Skeletal muscle satellite cell (primary cell): ENCODE measurements at regions not wholly inside any gene's neighbourhood (a gene's known extent, or its start where the extent isn't known, plus 50 kb on each side); places are given as distances from the start of the nearest gene placed in this dataset.

Source experiments
- H3K27me3 ChIP-seq: 2 replicates; pipeline ENCODE4 v1.7.0; 2013; ENCODE audit warnings: low read length; ENCODE audit not compliant: control insufficient read depth, insufficient read depth
- H3K36me3 ChIP-seq: 2 replicates; pipeline ENCODE4 v1.7.0; 2013; ENCODE audit warnings: mild to moderate bottlenecking, control low read depth, low read length; ENCODE audit not compliant: insufficient read depth
- H3K4me1 ChIP-seq: 2 replicates; pipeline ENCODE4 v1.7.0; 2013; ENCODE audit warnings: low read length; ENCODE audit not compliant: control insufficient read depth, insufficient read depth
- H3K4me2 ChIP-seq: 2 replicates; pipeline ENCODE4 v1.7.0; 2013; ENCODE audit warnings: mild to moderate bottlenecking, low read length
- H3K4me3 ChIP-seq: 2 replicates; pipeline ENCODE4 v1.7.0; 2013; ENCODE audit warnings: low read length
- H3K9ac ChIP-seq: 2 replicates; pipeline ENCODE4 v1.7.0; 2013; ENCODE audit warnings: mild to moderate bottlenecking, low read depth, low read length, moderate library complexity
- H3K9me3 ChIP-seq: replicated peaks from 2 replicates; pipeline ENCODE4 v1.7.0; 2013; ENCODE audit warnings: mild to moderate bottlenecking, control low read depth, low read length

DNA sequence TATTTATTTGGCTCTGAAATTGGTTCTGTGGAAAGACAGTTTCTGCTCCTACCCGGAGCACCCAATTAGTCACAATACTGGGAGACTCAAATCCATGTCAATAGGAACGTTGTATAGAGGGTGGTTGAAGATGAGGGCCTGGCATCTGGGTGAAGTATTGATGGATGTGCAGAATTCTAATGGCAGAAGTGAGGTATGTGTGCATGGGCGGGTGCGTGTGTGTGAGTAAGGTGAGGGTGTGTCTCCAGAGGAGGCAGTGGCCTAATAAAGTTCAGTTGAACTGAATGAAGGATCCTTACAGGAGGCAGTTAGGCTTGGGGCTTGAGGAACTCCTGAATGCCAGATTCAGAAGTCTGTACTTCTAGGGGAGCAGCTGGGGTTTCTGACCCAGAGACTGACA, 71.8 kb upstream of the B3GAT1 start:
- peaks cover 31% of the 10 kb centered on the region for H3K9me3 ChIP-seq
- no peaks in the 10 kb centered on the region for H3K36me3 ChIP-seq
- no peaks in the 10 kb centered on the region for H3K27me3 ChIP-seq
- no peak overlapping the region for H3K9ac ChIP-seq
- H3K4me3 ChIP-seq: no peak overlapping the region
- H3K4me1 ChIP-seq: no peaks in the 10 kb centered on the region
- H3K4me2 ChIP-seq: no peak overlapping the region

DNA sequence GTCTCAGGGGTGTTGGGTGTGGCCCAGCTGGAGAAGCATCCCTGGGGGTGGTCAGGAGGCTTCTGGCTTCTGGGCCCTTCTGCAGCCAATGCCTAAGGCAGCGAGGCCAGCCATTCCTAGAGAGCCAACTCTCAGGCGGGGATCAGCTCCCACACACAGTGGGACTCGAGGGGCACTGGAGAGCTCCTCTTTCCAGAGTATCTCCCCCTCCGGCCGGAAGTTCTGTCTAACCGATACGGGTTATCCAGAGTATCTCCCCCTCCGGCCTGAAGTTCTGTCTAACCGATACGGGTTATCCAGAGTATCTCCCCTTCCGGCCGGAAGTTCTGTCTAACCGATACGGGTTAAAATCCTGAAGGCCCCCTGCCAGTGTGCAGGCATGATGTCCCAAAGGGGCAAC, 71.2 kb upstream of the B3GAT1 start:
- peaks cover 31% of the 10 kb centered on the region for H3K9me3 ChIP-seq
- no peaks in the 10 kb centered on the region for H3K27me3 ChIP-seq
- no peak overlapping the region for H3K4me3 ChIP-seq
- H3K4me1 ChIP-seq: no peaks in the 10 kb centered on the region
- no peak overlapping the region for H3K4me2 ChIP-seq
- no peak overlapping the region for H3K9ac ChIP-seq
- H3K36me3 ChIP-seq: no peaks in the 10 kb centered on the region

DNA sequence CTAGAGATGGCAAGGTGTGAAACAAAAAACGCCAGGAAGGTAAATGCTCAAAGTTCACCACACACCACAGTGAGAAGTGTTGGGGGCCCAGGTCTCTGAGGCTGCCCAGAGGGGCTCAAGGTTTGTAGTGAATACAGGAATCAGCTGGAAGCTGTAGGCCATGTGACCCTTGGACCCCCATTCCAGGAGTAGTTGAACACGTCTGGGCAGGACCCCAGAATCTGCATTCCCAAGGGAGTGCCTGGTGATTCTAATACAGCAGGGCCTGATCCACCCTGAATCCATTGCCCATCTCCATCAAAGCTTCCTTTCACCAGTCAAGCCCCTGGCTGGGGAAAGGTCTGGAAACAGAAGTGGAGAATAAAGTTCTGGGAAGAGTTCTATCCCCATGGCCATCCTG, 70.8 kb upstream of the B3GAT1 start:
- H3K9me3 ChIP-seq: peaks cover 34% of the 10 kb centered on the region
- no peaks in the 10 kb centered on the region for H3K27me3 ChIP-seq
- no peak overlapping the region for H3K4me2 ChIP-seq
- H3K36me3 ChIP-seq: no peaks in the 10 kb centered on the region
- no peak overlapping the region for H3K9ac ChIP-seq
- no peak overlapping the region for H3K4me3 ChIP-seq
- H3K4me1 ChIP-seq: no peaks in the 10 kb centered on the region

DNA sequence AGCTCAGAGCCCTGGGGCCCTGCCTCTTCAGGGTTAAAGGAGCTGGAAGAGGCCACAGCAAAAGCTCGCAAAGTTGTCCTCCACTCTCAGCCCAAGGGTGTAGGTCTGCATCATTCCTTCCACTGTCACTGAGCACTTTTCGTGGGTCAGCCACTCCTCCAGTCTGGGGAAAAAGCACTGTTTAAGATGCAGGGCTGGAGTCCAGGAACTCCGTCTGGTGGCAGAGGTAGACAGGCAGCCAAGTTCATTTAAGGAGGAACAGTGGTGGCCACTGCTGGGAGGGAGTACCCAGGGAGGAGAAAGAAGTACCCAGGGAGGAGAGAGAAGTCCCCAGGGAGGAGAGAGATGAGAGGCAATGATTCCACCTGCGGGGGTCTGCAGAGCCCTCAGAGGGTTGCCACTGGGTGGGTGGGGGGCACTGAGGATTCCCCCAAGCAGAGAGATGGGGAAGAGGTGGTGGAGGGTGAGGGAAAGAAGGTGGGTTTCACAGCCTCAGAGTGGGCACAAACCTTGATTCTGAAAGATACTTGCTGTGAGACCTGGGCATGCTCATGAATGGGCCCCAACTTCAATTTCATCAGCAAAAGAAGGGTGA, 70.0 kb upstream of the B3GAT1 start:
- H3K9ac ChIP-seq: no peak overlapping the region
- H3K36me3 ChIP-seq: no peaks in the 10 kb centered on the region
- no peak overlapping the region for H3K4me3 ChIP-seq
- peaks cover 36% of the 10 kb centered on the region for H3K9me3 ChIP-seq
- H3K4me1 ChIP-seq: no peaks in the 10 kb centered on the region
- no peak overlapping the region for H3K4me2 ChIP-seq
- H3K27me3 ChIP-seq: no peaks in the 10 kb centered on the region

DNA sequence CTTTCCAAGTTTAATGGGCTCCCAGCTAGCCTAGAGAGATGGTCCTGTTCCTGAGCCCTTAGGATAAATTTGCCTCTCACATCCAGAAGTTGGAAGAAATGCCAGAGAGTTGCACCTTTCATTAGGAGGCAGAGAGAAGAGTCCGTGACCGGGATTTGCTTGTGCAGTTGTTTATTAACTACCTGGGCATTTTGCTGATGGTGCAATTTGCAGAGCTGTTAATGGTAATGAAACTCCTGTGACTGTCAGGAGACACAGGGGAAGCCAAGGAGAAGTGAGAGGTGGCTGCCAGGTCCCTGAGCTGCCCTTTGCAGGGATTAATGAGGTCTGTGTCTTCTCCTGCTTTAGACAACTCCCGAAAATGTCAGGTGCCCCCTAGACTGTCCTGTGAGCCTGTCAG, 69.1 kb upstream of the B3GAT1 start:
- Histone ChIP-seq H3K27me3 (no peaks in the 10 kb centered on the region), H3K4me1 (no peaks in the 10 kb centered on the region), H3K4me2 (no peak overlapping the region), H3K9ac (no peak overlapping the region), H3K4me3 (no peak overlapping the region), H3K9me3 (peaks cover 40% of the 10 kb centered on the region), H3K36me3 (no peaks in the 10 kb centered on the region)

DNA sequence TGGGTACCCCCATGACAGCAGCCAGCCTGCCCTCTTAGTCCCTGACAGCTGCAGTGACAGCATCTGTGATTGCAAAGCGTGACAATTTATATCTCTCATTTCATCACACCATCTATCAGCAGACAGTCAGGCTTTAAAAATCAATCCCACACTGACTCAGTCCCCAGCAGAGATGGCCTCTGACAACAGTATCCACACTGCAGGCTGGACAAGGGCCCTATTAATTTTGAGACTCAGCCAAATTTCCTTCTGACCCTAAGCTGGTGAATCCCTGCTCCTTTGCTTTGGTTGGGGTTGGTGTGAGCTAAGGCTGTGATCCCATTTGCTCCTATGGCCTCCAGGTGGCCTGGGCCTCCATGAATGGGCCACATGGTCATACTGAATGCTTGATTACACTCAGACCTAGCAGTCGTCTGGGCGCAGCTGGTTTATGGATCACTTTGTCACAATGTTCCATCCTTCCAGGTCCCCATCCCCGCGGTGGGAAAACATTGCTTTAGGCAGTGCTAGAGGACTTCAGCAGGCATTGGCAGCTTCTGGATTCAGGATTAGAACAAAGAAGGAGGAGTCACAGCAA, 68.2 kb upstream of the B3GAT1 start:
- Histone ChIP-seq H3K4me3 (no peak overlapping the region), H3K36me3 (no peaks in the 10 kb centered on the region)

DNA sequence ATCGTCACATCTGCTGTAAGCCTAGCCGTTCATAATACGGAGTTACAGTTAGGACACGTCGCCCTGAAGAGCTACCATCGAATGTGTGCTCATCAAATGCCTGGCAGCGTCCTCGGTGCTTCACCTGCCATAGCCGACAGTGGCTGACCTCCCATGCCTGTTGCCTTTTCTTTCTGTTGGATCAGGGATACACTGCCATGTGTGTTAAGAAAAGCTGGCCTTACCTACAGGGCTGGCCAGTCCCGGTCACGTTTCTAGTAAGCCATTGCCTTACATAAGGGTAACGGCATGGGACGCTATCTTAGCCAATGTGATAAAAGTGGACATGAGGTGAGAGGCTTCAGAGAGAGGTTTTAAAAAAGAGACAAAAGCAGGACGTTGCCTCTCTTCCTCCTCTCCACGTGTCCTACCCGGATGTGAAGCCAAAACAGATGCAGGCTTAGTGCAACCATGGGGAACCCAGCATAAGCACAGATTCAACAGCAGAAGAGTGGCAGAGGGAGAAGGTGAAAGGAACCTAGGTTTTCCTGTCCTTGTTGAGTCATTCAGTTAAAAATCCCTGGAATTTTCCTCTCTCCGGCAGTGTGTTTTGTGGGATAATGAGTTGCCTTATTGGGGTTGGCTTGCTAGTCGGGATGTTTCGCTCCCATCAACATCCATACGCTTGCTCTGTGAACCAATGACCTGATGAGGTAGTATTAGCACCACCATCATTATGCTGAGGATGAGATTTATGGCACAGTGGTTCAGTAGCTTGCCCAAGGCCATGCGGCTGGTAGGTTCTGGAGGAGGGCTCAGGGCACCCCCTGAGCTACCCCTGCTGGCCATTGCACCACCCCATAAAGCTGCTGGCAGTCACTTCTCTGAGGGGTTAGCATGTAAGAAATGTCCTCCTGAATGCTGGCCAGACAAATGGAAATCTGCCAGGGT, 67.4 kb upstream of the B3GAT1 start:
- Histone ChIP-seq H3K27me3 (no peaks in the 10 kb centered on the region), H3K36me3 (no peaks in the 10 kb centered on the region), H3K4me3 (no peak overlapping the region), H3K4me2 (no peak overlapping the region), H3K9me3 (peaks cover 32% of the 10 kb centered on the region), H3K9ac (no peak overlapping the region), H3K4me1 (no peaks in the 10 kb centered on the region)

More for the DNA sequence above, 68.2 kb upstream of the B3GAT1 start:
- Histone ChIP-seq H3K4me2 (no peak overlapping the region), H3K4me1 (no peaks in the 10 kb centered on the region), H3K27me3 (no peaks in the 10 kb centered on the region), H3K9ac (no peak overlapping the region), H3K9me3 (peaks cover 34% of the 10 kb centered on the region)

DNA sequence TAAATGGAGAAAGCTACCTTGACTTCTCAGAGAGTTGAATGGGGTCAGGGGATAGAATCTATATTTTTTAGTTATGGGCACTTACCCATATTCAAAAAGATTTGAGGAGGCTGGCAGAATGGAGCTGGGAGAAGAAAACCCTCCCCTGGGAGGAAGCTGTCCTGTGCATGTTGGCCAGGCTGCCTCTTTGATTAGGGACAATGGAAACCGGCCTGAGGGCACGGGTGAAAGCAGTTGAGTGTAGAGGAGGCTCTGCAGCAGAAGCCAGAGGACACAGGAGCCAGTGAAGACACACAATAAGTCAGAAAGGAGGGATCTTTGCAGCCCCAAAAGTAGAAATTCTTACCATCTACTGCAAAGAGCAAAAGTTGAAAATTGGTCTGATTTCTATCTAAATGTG, 66.6 kb upstream of the B3GAT1 start:
- Histone ChIP-seq H3K36me3 (no peaks in the 10 kb centered on the region), H3K4me1 (no peaks in the 10 kb centered on the region), H3K27me3 (no peaks in the 10 kb centered on the region), H3K4me2 (no peak overlapping the region), H3K9ac (no peak overlapping the region), H3K4me3 (no peak overlapping the region), H3K9me3 (peaks cover 32% of the 10 kb centered on the region)

DNA sequence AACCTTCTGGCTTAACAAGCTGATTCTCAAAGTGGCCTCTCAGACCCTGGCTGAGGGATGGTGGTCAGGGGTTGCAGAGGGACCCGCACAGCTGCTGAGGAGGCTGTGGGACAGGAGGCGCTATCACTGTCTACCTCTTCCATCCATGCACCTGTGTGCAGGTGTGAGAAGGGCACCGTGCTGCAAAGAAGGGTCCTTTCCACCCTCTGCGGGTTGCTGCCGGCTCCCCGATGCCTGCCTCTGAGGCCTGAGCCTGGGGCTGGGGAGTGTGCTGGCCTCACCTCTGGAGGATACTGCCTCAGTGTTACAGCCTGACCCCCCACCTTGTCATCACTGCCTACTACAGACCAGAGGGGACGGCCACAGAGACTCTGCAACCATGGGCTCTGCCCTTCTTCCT, 66.1 kb upstream of the B3GAT1 start:
- Histone ChIP-seq H3K9me3 (peaks cover 36% of the 10 kb centered on the region), H3K4me1 (no peaks in the 10 kb centered on the region), H3K4me3 (no peak overlapping the region), H3K27me3 (no peaks in the 10 kb centered on the region), H3K36me3 (no peaks in the 10 kb centered on the region), H3K4me2 (no peak overlapping the region), H3K9ac (no peak overlapping the region)

DNA sequence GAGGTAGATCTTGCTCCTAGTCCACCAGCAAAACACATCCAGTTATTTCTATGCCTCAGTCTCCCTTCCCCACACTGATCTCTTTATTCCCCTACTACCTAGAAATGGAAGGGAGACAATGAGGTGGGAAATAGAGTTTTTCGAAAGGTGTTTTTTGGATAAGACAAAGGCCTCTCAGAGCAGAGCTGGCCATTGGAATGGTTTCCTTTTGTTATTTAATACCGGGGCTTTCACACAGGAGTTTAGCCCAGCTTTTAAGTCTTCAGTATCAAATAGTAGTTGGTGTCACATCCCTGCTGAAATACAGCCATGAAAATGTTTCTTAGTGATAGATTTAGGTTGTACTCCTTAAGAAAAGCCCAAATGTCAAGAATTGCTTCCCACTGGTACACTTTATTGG, 65.4 kb upstream of the B3GAT1 start:
- Histone ChIP-seq H3K4me3 (no peak overlapping the region), H3K27me3 (no peaks in the 10 kb centered on the region), H3K9ac (no peak overlapping the region), H3K4me1 (no peaks in the 10 kb centered on the region), H3K9me3 (peaks cover 36% of the 10 kb centered on the region), H3K4me2 (no peak overlapping the region), H3K36me3 (no peaks in the 10 kb centered on the region)

DNA sequence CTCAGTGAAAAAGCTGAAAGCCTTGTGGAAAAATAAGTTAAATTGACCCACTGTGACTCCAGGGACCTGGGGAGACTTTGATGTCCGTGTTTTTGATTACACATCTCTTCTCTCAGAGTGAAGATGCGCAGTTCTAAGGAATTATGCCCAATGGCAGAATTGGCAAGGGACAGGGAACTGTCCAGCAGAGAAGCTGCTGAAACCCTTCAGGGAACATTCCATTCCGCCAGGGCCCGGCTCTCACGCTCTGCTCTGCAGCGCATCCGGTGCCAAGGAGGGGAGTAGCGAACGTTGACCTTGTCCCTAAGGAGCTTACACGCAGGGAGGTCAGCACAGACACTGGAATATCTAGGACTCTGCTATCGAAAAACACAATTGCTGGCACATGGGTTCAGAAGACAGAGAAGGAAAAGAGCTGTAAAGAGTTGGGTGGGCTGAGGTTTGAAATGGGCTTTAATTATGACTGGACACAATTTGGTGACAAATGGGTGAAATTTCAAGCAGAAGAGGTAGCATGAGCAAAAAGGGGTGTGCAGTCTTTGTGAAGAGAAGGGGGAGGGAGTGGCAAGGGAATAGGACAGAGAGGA, 64.5 kb upstream of the B3GAT1 start:
- Histone ChIP-seq H3K4me3 (no peak overlapping the region), H3K36me3 (no peaks in the 10 kb centered on the region), H3K27me3 (no peaks in the 10 kb centered on the region), H3K4me1 (no peaks in the 10 kb centered on the region), H3K9me3 (peaks cover 31% of the 10 kb centered on the region), H3K9ac (no peak overlapping the region), H3K4me2 (no peak overlapping the region)
